Tibial nerve (tissue), 4 donors: ENCODE measurements at regions not wholly inside any gene's neighbourhood (a gene's known extent, or its start where the extent isn't known, plus 50 kb on each side); places are given as distances from the start of the nearest gene placed in this dataset.
"Not testable (repeated sequence)": the region's sequence is repeated elsewhere in the genome, so short reads cannot be mapped to it uniquely, and the experiment has no call there.

ENCODE experiments used
- DNase-seq, 2 donors: peaks; one replicate each; pipeline ENCODE4 v3.0.0-alpha.2; 2019; ENCODE audit warnings: low spot score in 2 of 2
- H3K27ac ChIP-seq, 4 donors: fragments of 200-600 bp; sonication (generic) in 3 of 4; one replicate each; pipeline ENCODE4 v1.5.1; 2017 to 2019; ENCODE audit warnings: mild to moderate bottlenecking in 1 of 4
- H3K27me3 ChIP-seq, 2 donors: fragments of 200-600 bp; sonication (generic) in 1 of 2; one replicate each; pipeline versions ENCODE4 v1.5.1 to v1.6.0; 2017 to 2019
- H3K36me3 ChIP-seq, 3 donors: fragments of 200-600 bp; sonication (generic); one replicate each; pipeline ENCODE4 v1.5.1; 2018 to 2019
- H3K4me1 ChIP-seq, 4 donors: fragments of 200-600 bp; sonication (generic) in 3 of 4; one replicate each; pipeline ENCODE4 v1.5.1; 2017 to 2019
- H3K4me3 ChIP-seq, 4 donors: fragments of 200-600 bp; sonication (generic) in 3 of 4; one replicate each; pipeline ENCODE4 v1.5.1; 2017 to 2019; ENCODE audit warnings: mild to moderate bottlenecking in 1 of 4, moderate library complexity in 1 of 4
- H3K9me3 ChIP-seq, 4 donors: fragments of 200-600 bp; sonication (generic) in 3 of 4; one replicate each; pipeline ENCODE4 v1.5.1; 2017 to 2019
- CTCF ChIP-seq, 5 experiments: fragments of 200-600 bp in 3 of 5; fragments of 450-650 bp in 2 of 5; sonication (generic) in 3 of 5; IDR thresholded peaks; one replicate each; pipeline ENCODE4 v1.5.1; 2016 to 2019; ENCODE audit warnings: antibody characterized with exemption in 5 of 5, mild to moderate bottlenecking in 3 of 5, moderate library complexity in 2 of 5
- EP300 ChIP-seq, 2 donors: sonication (generic); formaldehyde crosslinking; IDR thresholded peaks; one replicate each; pipeline ENCODE4 v1.6.1; 2017; ENCODE audit warnings: antibody characterized with exemption in 2 of 2, mild to moderate bottlenecking in 1 of 2
- POLR2A ChIP-seq, 2 donors: fragments of 450-650 bp; IDR thresholded peaks; one replicate each; pipeline ENCODE4 v1.6.1; 2017; ENCODE audit warnings: antibody characterized with exemption in 2 of 2, mild to moderate bottlenecking in 2 of 2, moderate library complexity in 2 of 2
- WGBS, 2 donors: methylation state at CpG; one replicate each; pipeline ENCODE4 v1.1.5; 2018; 5-methylcytosine and 5-hydroxymethylcytosine counted together

GRCh38 chr13:99677116-99677951 lies 176.1 kb downstream of the TM9SF2 start:
- Histone ChIP-seq H3K36me3 (no peaks in the 10 kb centered on the region), H3K27ac (no peak overlapping the region), H3K4me3 (no peak overlapping the region), H3K4me1 (peaks cover 0 to 16% (median 4%) of the 10 kb centered on the region in 4 donors), H3K9me3 (no peaks in the 10 kb centered on the region), H3K27me3 (no peaks in the 10 kb centered on the region)
- TF ChIP-seq CTCF (IDR thresholded peaks at IDR 0.05) (no peak), EP300 (IDR thresholded peaks at IDR 0.05) (no peak), POLR2A (IDR thresholded peaks at IDR 0.05) (no peak)
- no peak for DNase-seq
- WGBS, 2 donors = 19% methylated on average over 8 of the region's 8 CpGs

- no peaks in the 10 kb centered on the region for H3K9me3 ChIP-seq
- no peak for DNase-seq
- 94 to 97% methylated on average over 4 of the region's 4 CpGs for WGBS, 2 donors
- peaks cover 0 to 2% (median 0%) of the 10 kb centered on the region in 4 donors for H3K4me1 ChIP-seq
- TF ChIP-seq POLR2A (IDR thresholded peaks at IDR 0.05) = no peak
- TF ChIP-seq EP300 (IDR thresholded peaks at IDR 0.05) = no peak
- no peak for TF ChIP-seq CTCF (IDR thresholded peaks at IDR 0.05)
- no peaks in the 10 kb centered on the region for H3K27me3 ChIP-seq
- no peak overlapping the region for H3K4me3 ChIP-seq
- no peak overlapping the region for H3K27ac ChIP-seq
- H3K36me3 ChIP-seq = no peaks in the 10 kb centered on the region
Measured at GRCh38 chr13:99671746-99672145, 170.5 kb downstream of the TM9SF2 start.

- not testable (repeated sequence) for H3K27ac ChIP-seq, H3K36me3 ChIP-seq, H3K4me1 ChIP-seq, H3K27me3 ChIP-seq, H3K9me3 ChIP-seq, H3K4me3 ChIP-seq, DNase-seq
- 89 to 92% methylated on average over 8 of the region's 8 CpGs for WGBS, 2 donors
Measured at GRCh38 chr13:99669096-99669495, 167.8 kb downstream of the TM9SF2 start.

- no peaks in the 10 kb centered on the region for H3K9me3 ChIP-seq
- no peak for DNase-seq
- H3K27ac ChIP-seq = no peak overlapping the region
- no peak overlapping the region for H3K4me3 ChIP-seq
- H3K27me3 ChIP-seq = peaks cover 0 to 2% of the 10 kb centered on the region in 2 donors
- TF ChIP-seq POLR2A (IDR thresholded peaks at IDR 0.05) (no peak), EP300 (IDR thresholded peaks at IDR 0.05) (no peak), CTCF (IDR thresholded peaks at IDR 0.05) (no peak)
- H3K36me3 ChIP-seq = no peaks in the 10 kb centered on the region
- no peaks in the 10 kb centered on the region for H3K4me1 ChIP-seq
- WGBS, 2 donors = 89 to 90% methylated on average over 8 of the region's 8 CpGs
Measured at GRCh38 chr13:99666146-99666805, 165.0 kb downstream of the TM9SF2 start.

- Histone ChIP-seq H3K27me3 (peaks cover 0 to 2% of the 10 kb centered on the region in 2 donors), H3K27ac (no peak overlapping the region), H3K9me3 (no peaks in the 10 kb centered on the region), H3K36me3 (no peaks in the 10 kb centered on the region), H3K4me1 (no peaks in the 10 kb centered on the region), H3K4me3 (no peak overlapping the region)
- no peak for DNase-seq
- 94 to 95% methylated on average over 9 of the region's 9 CpGs for WGBS, 2 donors
- TF ChIP-seq POLR2A (IDR thresholded peaks at IDR 0.05) (no peak), CTCF (IDR thresholded peaks at IDR 0.05) (no peak), EP300 (IDR thresholded peaks at IDR 0.05) (no peak)
Measured at GRCh38 chr13:99665711-99666110, 164.4 kb downstream of the TM9SF2 start.
